Endothelial cell of umbilical vein (primary cell): ENCODE measurements at regions not wholly inside any gene's neighbourhood (a gene's known extent, or its start where the extent isn't known, plus 50 kb on each side); places are given as distances from the start of the nearest gene placed in this dataset.

Experiments
- CTCF ChIP-seq, 2 donors: IDR thresholded peaks; 1 replicate in 1 of 2; 2 replicates in 1 of 2; pipeline ENCODE4 v1.5.1; 2011; ENCODE audit warnings: low read length in 2 of 2, mild to moderate bottlenecking in 2 of 2, moderate library complexity in 2 of 2, control low read depth in 1 of 2, inconsistent platforms in 1 of 2, low read depth in 1 of 2; ENCODE audit not compliant: insufficient read depth in 1 of 2; ENCODE audit errors: extremely low read depth in 1 of 2
- EZH2 ChIP-seq: IDR thresholded peaks from 2 replicates; pipeline ENCODE4 v1.6.1; 2012; ENCODE audit warnings: borderline replicate concordance, low read depth, mild to moderate bottlenecking, moderate library complexity, low read length, inconsistent platforms; ENCODE audit not compliant: severe bottlenecking
- FOS ChIP-seq: IDR thresholded peaks from 2 replicates; pipeline ENCODE4 v1.6.1; 2011; ENCODE audit warnings: mild to moderate bottlenecking, low read length, moderate library complexity, borderline replicate concordance; ENCODE audit not compliant: insufficient read depth
- GATA2 ChIP-seq: IDR thresholded peaks from 2 replicates; pipeline ENCODE4 v1.7.0; 2011; ENCODE audit warnings: low read depth, mild to moderate bottlenecking, moderate library complexity, mixed read lengths, low read length; ENCODE audit not compliant: insufficient read length, insufficient read depth
- JUN ChIP-seq: IDR thresholded peaks from 2 replicates; pipeline ENCODE4 v1.6.1; 2011; ENCODE audit warnings: borderline replicate concordance, low read depth; ENCODE audit not compliant: insufficient read length, insufficient read depth
- MAX ChIP-seq: IDR thresholded peaks from 2 replicates; pipeline ENCODE4 v1.6.1; 2011; ENCODE audit not compliant: insufficient read depth, insufficient read length
- MYC ChIP-seq: IDR thresholded peaks from one replicate; pipeline ENCODE4 v1.6.1; 2011; ENCODE audit warnings: mild to moderate bottlenecking, low read depth, low read length
- POLR2A ChIP-seq: IDR thresholded peaks from 2 replicates; pipeline ENCODE4 v1.6.1; 2012; ENCODE audit warnings: low read depth, mild to moderate bottlenecking, control low read depth, low read length
- POLR2AphosphoS5 ChIP-seq: IDR thresholded peaks from 2 replicates; pipeline ENCODE4 v1.6.1; 2012; ENCODE audit warnings: low read depth, mild to moderate bottlenecking, control low read depth, low read length, moderate library complexity; ENCODE audit not compliant: insufficient read depth

GRCh38 chr9:32877639-32878217 is 94.4 kb downstream of the TMEM215 start:
- TF ChIP-seq MAX (no peak), POLR2A (no peak), CTCF (IDR thresholded peaks at IDR 0.05; ENCODE audit: extremely low read depth in 1 of 2, insufficient read depth in 1 of 2, low read depth in 1 of 2, low read length in 2 of 2) (no peak), POLR2AphosphoS5 (no peak), EZH2 (no peak), MYC (no peak), FOS (no peak), JUN (no peak), GATA2 (no peak)
